22Rv1 (cell line): ENCODE measurements at regions not wholly inside any gene's neighbourhood (a gene's known extent, or its start where the extent isn't known, plus 50 kb on each side); places are given as distances from the start of the nearest gene placed in this dataset.

Experiments used
- CTCF ChIP-seq: fragments of 450-650 bp; IDR thresholded peaks from 2 replicates; pipeline ENCODE4 v1.5.1; 2017; ENCODE audit warnings: mild to moderate bottlenecking
- ZFX ChIP-seq: fragments of 450-650 bp; IDR thresholded peaks from 2 replicates; pipeline ENCODE4 v1.6.1; 2017; ENCODE audit warnings: antibody characterized with exemption, borderline replicate concordance

GRCh38 chr10:76618641-76619040 lies 1019.0 kb downstream of the KCNMA1 start:
- TF ChIP-seq CTCF (no peak), ZFX (no peak)
